ENCODE measurements at regions not wholly inside any gene's neighbourhood (a gene's known extent, or its start where the extent isn't known, plus 50 kb on each side); places are given as distances from the start of the nearest gene placed in this dataset.

GRCh38 chr4:41883988-41884734 is 51.1 kb upstream of the TMEM33 start:
- 88 to 91% methylated on average over 5 of the region's 5 CpGs for WGBS, 2 experiments
- no peak overlapping the region for H3K27ac ChIP-seq (ENCODE audit: insufficient read depth, low read depth, low read length, poor library complexity, severe bottlenecking)
- H3K9me3 ChIP-seq (ENCODE audit: control insufficient read depth, low read length), result no peaks in the 10 kb centered on the region
- H3K27me3 ChIP-seq (ENCODE audit: control insufficient read depth, insufficient read depth, low read length, poor library complexity, severe bottlenecking), result peaks cover 66% of the 10 kb centered on the region
- no peaks in the 10 kb centered on the region for H3K36me3 ChIP-seq (ENCODE audit: control insufficient read depth, insufficient read depth, low read length)
- H3K4me1 ChIP-seq (ENCODE audit: control insufficient read depth, insufficient read depth, low read length), result peaks cover 27% of the 10 kb centered on the region
- H3K4me3 ChIP-seq (ENCODE audit: insufficient read depth, low read depth, low read length), result no peak overlapping the region

GRCh38 chr4:41882625-41883347 is 52.4 kb upstream of the TMEM33 start:
- H3K27me3 ChIP-seq (ENCODE audit: control insufficient read depth, insufficient read depth, low read length, poor library complexity, severe bottlenecking), result peaks cover 80% of the 10 kb centered on the region
- H3K27ac ChIP-seq (ENCODE audit: insufficient read depth, low read depth, low read length, poor library complexity, severe bottlenecking), result no peak overlapping the region
- no peaks in the 10 kb centered on the region for H3K36me3 ChIP-seq (ENCODE audit: control insufficient read depth, insufficient read depth, low read length)
- peak overlapping the region; percentile 24 for H3K4me3 ChIP-seq (ENCODE audit: insufficient read depth, low read depth, low read length)
- 18 to 20% methylated on average over 29 to 34 of the region's 34 CpGs for WGBS, 2 experiments
- no peaks in the 10 kb centered on the region for H3K9me3 ChIP-seq (ENCODE audit: control insufficient read depth, low read length)
- H3K4me1 ChIP-seq (ENCODE audit: control insufficient read depth, insufficient read depth, low read length), result peaks cover 38% of the 10 kb centered on the region

GRCh38 chr4:41881981-41882624 is 53.1 kb upstream of the TMEM33 start:
- H3K36me3 ChIP-seq (ENCODE audit: control insufficient read depth, insufficient read depth, low read length), result no peaks in the 10 kb centered on the region
- H3K9me3 ChIP-seq (ENCODE audit: control insufficient read depth, low read length), result no peaks in the 10 kb centered on the region
- no peak overlapping the region for H3K27ac ChIP-seq (ENCODE audit: insufficient read depth, low read depth, low read length, poor library complexity, severe bottlenecking)
- peak overlapping the region; percentile 24 for H3K4me3 ChIP-seq (ENCODE audit: insufficient read depth, low read depth, low read length)
- 1 to 2% methylated on average over 53 of the region's 53 CpGs for WGBS, 2 experiments
- H3K27me3 ChIP-seq (ENCODE audit: control insufficient read depth, insufficient read depth, low read length, poor library complexity, severe bottlenecking), result peaks cover 82% of the 10 kb centered on the region
- peaks cover 38% of the 10 kb centered on the region for H3K4me1 ChIP-seq (ENCODE audit: control insufficient read depth, insufficient read depth, low read length)

- Histone ChIP-seq H3K4me1 (ENCODE audit: control insufficient read depth, insufficient read depth, low read length) (peaks cover 38% of the 10 kb centered on the region), H3K36me3 (ENCODE audit: control insufficient read depth, insufficient read depth, low read length) (no peaks in the 10 kb centered on the region), H3K4me3 (ENCODE audit: insufficient read depth, low read depth, low read length) (peak overlapping the region; percentile 24), H3K27me3 (ENCODE audit: control insufficient read depth, insufficient read depth, low read length, poor library complexity, severe bottlenecking) (peaks cover 86% of the 10 kb centered on the region), H3K27ac (ENCODE audit: insufficient read depth, low read depth, low read length, poor library complexity, severe bottlenecking) (no peak overlapping the region), H3K9me3 (ENCODE audit: control insufficient read depth, low read length) (no peaks in the 10 kb centered on the region)
- 0 to 1% methylated on average over 79 of the region's 79 CpGs for WGBS, 2 experiments
Measured at GRCh38 chr4:41880840-41881831, 54.1 kb upstream of the TMEM33 start.

- Histone ChIP-seq H3K27ac (ENCODE audit: insufficient read depth, low read depth, low read length, poor library complexity, severe bottlenecking) (no peak overlapping the region), H3K9me3 (ENCODE audit: control insufficient read depth, low read length) (no peaks in the 10 kb centered on the region), H3K4me3 (ENCODE audit: insufficient read depth, low read depth, low read length) (no peak overlapping the region), H3K36me3 (ENCODE audit: control insufficient read depth, insufficient read depth, low read length) (no peaks in the 10 kb centered on the region), H3K27me3 (ENCODE audit: control insufficient read depth, insufficient read depth, low read length, poor library complexity, severe bottlenecking) (peaks cover 95% of the 10 kb centered on the region), H3K4me1 (ENCODE audit: control insufficient read depth, insufficient read depth, low read length) (peaks cover 38% of the 10 kb centered on the region)
- WGBS, 2 experiments, result 1 to 2% methylated on average over 45 of the region's 45 CpGs
Measured at GRCh38 chr4:41880022-41880837, 55.0 kb upstream of the TMEM33 start.

GRCh38 chr4:41879552-41879951 is 55.7 kb upstream of the TMEM33 start:
- no peak overlapping the region for H3K27ac ChIP-seq (ENCODE audit: insufficient read depth, low read depth, low read length, poor library complexity, severe bottlenecking)
- no peaks in the 10 kb centered on the region for H3K9me3 ChIP-seq (ENCODE audit: control insufficient read depth, low read length)
- 11 to 12% methylated on average over 12 of the region's 12 CpGs for WGBS, 2 experiments
- no peaks in the 10 kb centered on the region for H3K36me3 ChIP-seq (ENCODE audit: control insufficient read depth, insufficient read depth, low read length)
- H3K4me3 ChIP-seq (ENCODE audit: insufficient read depth, low read depth, low read length), result no peak overlapping the region
- peaks cover 99% of the 10 kb centered on the region for H3K27me3 ChIP-seq (ENCODE audit: control insufficient read depth, insufficient read depth, low read length, poor library complexity, severe bottlenecking)
- H3K4me1 ChIP-seq (ENCODE audit: control insufficient read depth, insufficient read depth, low read length), result peaks cover 37% of the 10 kb centered on the region

GRCh38 chr4:41878991-41879491 is 56.2 kb upstream of the TMEM33 start:
- H3K4me1 ChIP-seq (ENCODE audit: control insufficient read depth, insufficient read depth, low read length), result peaks cover 36% of the 10 kb centered on the region
- peak overlapping the region; percentile 5 for H3K4me3 ChIP-seq (ENCODE audit: insufficient read depth, low read depth, low read length)
- H3K27ac ChIP-seq (ENCODE audit: insufficient read depth, low read depth, low read length, poor library complexity, severe bottlenecking), result no peak overlapping the region
- no peaks in the 10 kb centered on the region for H3K36me3 ChIP-seq (ENCODE audit: control insufficient read depth, insufficient read depth, low read length)
- peaks cover 99% of the 10 kb centered on the region for H3K27me3 ChIP-seq (ENCODE audit: control insufficient read depth, insufficient read depth, low read length, poor library complexity, severe bottlenecking)
- H3K9me3 ChIP-seq (ENCODE audit: control insufficient read depth, low read length), result no peaks in the 10 kb centered on the region
- WGBS, 2 experiments, result 0 to 2% methylated on average over 18 to 25 of the region's 25 CpGs

- H3K9me3 ChIP-seq (ENCODE audit: control insufficient read depth, low read length), result no peaks in the 10 kb centered on the region
- H3K27me3 ChIP-seq (ENCODE audit: control insufficient read depth, insufficient read depth, low read length, poor library complexity, severe bottlenecking), result peaks cover 99% of the 10 kb centered on the region
- H3K27ac ChIP-seq (ENCODE audit: insufficient read depth, low read depth, low read length, poor library complexity, severe bottlenecking), result no peak overlapping the region
- no peaks in the 10 kb centered on the region for H3K36me3 ChIP-seq (ENCODE audit: control insufficient read depth, insufficient read depth, low read length)
- peaks cover 42% of the 10 kb centered on the region for H3K4me1 ChIP-seq (ENCODE audit: control insufficient read depth, insufficient read depth, low read length)
- peak overlapping the region; percentile 5 for H3K4me3 ChIP-seq (ENCODE audit: insufficient read depth, low read depth, low read length)
- 1 to 2% methylated on average over 41 of the region's 41 CpGs for WGBS, 2 experiments
Measured at GRCh38 chr4:41878170-41878969, 56.9 kb upstream of the TMEM33 start.

Measured in ectodermal cell (in vitro differentiated cells).